ENCODE measurements at regions not wholly inside any gene's neighbourhood (a gene's known extent, or its start where the extent isn't known, plus 50 kb on each side); places are given as distances from the start of the nearest gene placed in this dataset.

DNA sequence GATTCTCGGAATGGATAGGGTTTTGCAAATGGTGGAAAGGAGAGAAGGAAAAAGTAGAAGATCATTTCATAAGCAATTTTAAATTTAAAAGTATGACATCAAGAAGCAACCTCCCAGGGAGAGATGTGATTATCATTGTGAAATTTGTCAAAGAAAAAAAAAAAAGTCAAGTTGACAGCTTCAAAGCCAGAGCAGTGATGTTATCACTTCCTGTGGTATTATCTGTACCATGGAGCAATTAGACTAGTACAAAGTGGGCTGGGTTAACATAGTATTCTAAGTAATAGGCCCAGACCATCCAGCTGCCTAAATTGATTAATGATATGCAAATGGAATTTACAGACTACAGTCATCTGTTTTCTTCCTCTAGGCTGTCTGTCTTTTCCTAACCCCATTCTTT, 84.0 kb upstream of the NPY start:
- DNase-seq (ENCODE audit: low read depth) = no peak

DNA sequence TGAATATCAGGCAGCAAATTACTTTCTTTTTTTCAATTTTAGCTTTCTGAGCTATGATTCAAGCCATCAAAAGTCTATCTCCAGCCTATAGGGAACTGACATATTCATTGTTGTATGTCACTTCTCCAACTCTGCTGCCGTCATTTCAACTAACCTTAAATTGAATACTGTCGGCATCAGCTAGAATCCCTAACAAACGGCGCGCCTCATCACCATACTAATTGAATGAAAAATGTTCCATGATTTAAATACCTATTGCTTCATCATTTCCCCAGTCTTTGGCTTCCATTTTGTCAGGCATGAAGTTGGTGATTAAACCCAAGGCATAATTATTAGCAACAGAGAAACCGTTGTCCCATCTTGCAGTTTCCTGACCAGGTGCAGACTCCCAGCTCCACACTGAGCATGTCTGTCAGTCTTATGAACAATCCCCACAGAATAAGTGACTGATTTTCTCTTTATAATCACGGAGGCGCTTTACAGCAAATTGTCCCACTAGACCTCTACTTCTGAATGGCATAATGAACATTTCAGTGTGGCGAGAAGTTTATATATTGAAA, 83.5 kb upstream of the NPY start:
- DNase-seq (ENCODE audit: low read depth) = no peak

DNA sequence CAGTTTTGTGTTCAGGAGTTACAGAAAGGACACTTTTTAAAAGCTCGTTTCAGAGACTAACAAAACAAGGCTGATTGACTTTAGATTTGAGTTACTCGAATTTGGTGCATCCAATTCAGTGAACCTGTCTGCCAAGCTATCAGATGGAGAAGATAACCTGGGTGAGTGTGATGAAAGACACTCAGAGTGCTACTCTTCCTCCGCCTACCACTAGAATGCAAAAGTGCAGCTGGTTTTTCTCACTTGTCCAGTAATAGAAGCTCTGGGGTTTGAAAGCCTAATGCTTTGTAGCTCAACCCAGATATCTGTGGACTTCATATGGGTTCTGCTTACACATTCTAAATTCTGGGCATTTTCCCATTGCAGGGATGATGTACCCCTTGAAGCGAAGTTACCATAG, 82.8 kb upstream of the NPY start:
- DNase-seq (ENCODE audit: low read depth) = no peak

DNA sequence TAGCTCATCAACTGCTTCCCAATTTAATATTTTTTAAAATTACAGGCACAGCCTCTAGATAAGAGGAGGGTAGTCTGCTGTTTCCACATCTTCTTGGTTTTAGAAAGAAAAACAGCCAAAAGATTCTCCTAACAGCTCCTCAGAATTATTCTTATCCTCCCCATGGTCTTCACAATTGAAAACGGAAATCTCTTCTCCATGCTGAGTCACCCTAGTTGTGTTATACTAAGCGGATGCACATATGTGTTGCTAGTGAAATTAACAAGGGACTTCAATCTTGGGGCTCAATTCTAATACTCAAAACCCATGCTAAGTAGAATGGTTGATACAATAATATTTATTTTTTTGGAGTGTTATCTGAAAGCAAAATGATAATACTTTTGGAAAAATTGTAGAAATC, 71.9 kb upstream of the NPY start:
- DNase-seq (ENCODE audit: low read depth) = no peak

DNA sequence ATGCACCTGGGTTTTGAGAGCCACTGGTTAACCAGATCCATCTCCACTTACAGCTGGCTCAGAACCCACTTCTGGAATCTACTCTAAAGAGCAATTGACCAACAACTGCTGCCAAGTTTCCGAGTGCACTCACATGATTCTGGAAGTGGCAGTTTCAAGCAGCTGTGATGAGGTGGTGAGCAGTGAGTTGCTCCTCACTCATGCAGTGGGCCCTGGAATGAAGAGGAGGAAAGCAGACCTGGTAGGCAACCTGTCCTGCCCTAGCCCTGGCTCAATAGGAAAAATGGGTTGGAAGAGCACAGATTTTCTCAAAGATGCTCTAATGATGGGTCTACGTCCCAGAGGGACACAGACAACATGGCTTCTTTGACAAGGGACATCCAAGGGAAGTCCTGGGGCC, 70.7 kb upstream of the NPY start:
- DNase-seq (ENCODE audit: low read depth) = no peak

DNA sequence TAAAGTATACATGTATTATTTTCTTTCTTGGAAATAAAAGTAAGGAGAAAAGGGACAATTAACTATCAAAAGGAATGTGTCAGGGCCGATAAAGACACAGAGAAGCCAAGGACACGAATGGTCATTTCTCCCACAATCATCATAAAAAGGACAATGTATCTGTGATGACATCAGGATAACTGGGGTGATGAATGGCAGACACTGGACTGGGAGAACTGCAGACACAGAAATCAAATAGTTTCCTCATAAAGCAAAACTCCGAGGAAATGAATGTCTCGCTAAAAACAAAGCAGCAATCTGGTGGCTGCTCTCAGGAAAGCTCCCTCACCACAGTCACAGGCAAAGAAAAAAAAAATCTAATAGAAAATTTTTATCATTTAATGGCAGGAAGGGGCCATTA, 69.3 kb upstream of the NPY start:
- DNase-seq (ENCODE audit: low read depth) = no peak

DNA sequence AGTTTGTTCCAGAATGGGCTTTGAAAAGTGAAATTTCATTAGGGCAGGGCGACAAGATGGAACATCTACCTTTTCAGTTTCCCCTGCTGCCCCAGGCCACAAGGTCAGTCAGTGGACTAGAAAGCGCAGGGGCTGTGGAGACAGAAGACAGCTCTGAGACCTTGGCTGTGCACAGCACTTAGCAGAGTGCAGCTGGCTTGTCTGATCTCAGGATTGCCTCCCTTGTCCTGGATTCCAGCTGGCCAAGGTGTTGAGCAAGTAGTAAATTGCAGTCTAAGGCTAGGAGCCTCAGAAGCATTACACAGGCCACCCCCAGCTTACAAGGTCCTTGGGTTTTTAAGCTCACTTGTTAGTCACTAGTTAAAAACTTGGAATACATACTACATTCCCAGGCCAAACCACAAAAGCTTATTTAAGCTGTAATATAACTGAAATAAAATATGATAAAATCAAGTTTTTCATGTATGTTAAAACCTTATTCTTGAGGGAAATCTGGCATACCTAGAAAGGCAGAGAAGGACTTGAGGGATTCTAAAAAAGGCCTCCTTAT, 67.3 kb upstream of the NPY start:
- peak; percentile 24 for DNase-seq (ENCODE audit: low read depth)

DNA sequence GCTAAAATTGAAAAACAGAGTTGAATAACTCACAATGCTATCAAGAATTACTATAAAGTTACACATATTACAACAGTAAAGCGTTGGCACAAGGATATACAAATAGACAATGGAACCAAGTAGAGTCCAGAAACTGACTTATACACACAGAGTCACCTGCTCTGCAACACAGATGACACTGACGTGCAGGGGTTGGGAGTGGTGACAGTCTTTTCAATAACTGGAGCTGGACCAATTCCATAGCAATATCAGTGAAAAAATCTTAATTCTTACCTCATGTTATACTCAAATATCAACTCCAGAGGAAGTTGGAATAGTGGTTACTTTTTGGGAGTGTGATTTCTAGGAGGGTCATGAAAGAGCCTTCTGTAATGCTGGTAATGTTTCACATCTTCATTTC, 62.5 kb upstream of the NPY start:
- DNase-seq (ENCODE audit: low read depth) = no peak

DNA sequence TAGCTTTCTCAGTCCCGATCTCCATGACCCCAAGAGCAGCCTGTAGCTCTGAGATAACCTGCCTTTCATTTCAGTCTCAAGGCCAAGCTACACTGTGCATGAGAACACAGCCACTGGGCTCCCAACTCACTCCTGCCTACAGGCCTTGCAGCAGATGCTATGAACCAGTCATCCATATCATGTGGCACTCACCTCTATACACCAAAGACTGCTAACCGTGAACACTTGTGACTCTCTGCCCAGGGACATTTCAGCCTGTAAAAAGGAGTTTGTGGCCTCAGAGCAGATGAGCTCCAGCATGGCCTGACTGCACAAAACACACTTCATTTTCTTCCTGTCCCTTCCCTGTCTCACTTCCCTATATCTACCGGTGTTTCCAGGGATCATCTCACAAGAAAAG, 56.9 kb upstream of the NPY start:
- no peak for DNase-seq (ENCODE audit: low read depth)

DNA sequence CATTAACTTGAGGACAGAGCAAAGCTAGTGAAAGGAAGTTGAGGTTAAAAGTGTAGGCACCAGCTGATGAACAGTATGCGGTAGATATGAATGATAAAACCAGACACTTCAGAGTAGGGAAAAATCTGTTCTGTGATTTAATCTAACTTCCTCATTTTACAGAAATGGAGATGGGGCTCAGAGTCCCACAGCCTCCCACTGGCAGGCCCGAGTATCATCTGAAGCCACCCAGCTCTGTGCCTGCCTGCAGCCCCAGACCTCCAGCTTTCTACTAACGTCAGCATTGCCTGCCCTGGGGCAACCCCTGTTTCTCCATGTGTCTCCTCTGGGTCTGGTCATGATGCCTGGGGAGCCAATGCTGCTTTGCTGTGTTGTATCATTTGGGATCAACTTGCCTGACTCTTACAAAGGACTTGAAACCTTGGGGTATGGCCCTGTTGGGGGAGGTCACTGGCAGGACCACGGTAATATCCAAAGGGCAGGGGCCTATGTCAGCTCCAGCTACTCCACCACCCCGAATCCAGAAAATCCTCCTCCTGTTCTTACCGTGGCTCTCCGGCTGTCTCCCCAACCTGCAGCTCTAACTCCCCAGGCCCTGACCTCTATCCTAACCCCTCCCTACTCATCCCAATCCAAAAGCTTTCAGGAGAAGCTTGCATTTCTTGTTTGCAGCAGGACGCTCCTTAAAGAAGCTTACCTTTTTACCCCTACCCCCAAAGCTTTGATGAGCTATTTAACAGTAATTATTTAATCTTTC, 56.2 kb upstream of the NPY start:
- no peak for DNase-seq (ENCODE audit: low read depth)

DNA sequence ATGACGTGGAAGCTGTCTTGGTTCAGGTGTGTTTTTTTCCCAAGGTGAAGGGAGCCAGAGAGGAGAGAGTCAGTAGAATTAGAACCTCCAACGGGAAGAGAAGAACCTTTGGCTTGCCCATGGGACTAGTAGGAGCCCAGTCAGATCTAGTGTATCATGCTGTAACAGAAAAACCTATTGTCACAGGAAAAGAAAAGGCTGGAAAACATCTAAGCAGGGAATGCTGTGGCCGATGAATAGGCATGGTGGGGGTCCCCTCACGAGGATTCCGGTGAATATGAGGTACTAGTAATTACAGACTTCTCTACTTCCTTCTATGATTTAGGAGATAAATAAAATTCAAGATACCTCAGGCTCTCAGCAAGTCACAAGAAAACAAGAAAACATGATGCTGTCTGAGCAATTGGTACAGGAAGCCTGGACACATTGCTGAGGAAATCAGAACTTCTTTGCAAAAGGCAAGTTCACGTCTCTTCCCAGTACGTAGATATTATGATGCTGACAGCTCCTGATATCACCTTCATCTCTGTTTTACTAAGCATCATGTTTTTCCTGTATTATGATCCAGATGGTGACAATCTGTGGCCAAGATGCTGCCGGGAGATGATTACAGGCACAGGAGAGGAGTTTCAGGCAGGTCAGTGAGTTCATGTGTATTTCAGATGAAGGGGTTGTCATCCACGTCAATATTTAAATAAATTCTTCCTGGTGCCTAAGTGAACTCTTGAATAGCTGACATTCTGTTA, 54.3 kb upstream of the NPY start:
- no peak for DNase-seq (ENCODE audit: low read depth)

DNA sequence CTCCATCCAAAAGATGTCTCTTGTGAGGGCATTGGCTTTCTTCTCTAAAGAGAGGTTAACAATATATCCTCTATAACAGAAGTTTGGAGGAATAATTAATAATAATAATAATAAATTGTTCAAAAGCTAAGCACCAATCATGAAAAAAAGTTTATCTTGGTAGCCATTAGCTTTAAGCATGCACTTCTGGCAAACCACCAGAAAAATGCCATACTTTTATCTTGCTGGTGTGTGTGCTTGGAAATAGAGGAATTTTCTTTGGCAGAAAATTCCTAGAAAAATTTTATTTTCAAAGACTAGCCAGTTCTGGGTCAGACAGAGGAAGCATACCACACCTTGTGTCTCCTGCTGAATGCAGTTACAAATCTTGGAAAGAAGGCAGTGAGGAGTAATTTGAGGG, 52.5 kb upstream of the NPY start:
- no peak for DNase-seq (ENCODE audit: low read depth)

DNA sequence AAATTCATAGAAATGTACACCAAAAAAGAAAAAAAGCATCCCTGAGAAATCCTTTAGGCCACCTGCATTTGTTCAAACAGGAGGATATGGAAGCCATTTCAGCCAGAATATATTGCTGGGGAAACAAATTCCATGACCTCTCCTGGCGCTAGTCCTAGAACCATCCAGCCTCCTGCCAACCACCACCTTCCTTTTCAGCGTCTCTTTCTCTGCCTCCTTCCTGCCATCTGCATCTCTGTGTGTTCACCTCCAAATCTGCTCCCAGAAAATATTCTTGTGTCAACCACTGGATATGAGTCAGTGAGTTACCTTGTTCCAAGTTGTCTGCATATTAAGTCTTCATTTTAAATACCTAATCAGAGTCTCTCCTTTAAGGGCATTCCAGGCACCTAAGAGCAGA, 50.6 kb upstream of the NPY start:
- no peak for DNase-seq (ENCODE audit: low read depth)

All from non-pigmented ciliary epithelial cell (primary cell).